ENCODE measurements at regions not wholly inside any gene's neighbourhood (a gene's known extent, or its start where the extent isn't known, plus 50 kb on each side); places are given as distances from the start of the nearest gene placed in this dataset.
"Not testable (repeated sequence)": the region's sequence is repeated elsewhere in the genome, so short reads cannot be mapped to it uniquely, and the experiment has no call there.

- DNase-seq (ENCODE audit: low read depth) = no peak
- no peak overlapping the region for H3K4me3 ChIP-seq (ENCODE audit: low read depth, low read length)
Measured at GRCh38 chr2:194566907-194567660, 1089.9 kb upstream of the SLC39A10 start.

DNA sequence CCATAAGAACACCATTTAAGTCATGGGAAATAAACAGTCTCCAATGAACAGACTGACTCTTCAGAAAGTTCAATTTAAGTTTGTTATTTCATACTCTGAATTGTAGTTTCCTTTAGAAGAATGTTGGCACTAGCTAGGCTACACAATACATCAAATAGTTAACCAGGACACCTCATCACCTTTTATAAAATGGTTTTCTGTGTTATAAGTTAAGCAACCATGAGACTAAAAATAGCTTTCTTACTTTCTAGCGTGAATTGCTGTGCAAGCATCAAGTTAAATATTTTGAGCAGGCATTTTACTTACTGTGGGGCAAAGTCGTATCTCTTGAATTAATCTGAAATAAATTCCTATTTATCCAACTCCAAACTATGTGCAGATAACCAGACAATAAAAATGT lies 1092.6 kb upstream of the SLC39A10 start:
- no peak for DNase-seq (ENCODE audit: low read depth)
- H3K4me3 ChIP-seq (ENCODE audit: low read depth, low read length) = no peak overlapping the region

DNA sequence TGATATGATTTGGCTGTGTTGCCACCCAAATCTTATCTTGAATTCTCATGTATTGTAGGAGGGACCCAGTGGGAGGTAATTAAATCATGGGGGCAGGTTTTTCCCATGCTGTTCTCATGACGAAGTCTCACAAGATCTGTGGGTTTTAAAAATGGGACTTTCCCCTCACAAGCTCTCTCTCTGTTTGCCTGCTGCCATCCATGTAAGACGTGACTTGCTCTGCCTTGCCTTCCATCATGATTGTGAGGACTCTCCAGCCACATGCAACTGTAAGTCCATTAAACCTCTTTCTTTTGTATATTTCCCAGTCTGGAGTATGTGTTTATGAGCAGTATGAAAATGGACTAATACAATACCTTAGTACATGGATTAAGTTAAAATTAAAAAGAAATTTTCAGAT lies 1094.7 kb upstream of the SLC39A10 start:
- H3K4me3 ChIP-seq (ENCODE audit: low read depth, low read length) = no peak overlapping the region
- no peak for DNase-seq (ENCODE audit: low read depth)

DNA sequence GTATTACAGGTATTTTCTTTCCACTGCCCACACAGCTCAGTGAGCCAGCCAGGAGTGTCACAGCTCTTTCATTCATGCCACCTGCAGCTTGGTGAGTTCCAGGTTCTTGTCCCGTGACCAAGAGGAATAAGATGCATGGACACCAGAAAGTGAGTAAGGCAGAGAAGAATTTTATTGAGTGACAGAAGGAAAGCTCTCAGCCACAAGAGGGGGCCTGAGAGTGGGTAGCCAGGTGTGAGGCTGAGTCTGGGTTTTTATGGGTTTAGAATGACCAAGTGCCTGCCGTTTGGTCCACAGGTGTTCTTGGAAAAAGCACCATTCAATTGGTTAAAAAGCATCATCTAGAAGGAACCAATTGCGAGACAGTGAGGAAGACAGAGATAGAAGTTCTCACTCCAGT lies 1097.1 kb upstream of the SLC39A10 start:
- H3K4me3 ChIP-seq (ENCODE audit: low read depth, low read length) = no peak overlapping the region
- no peak for DNase-seq (ENCODE audit: low read depth)

GRCh38 chr2:194559523-194559922 lies 1097.5 kb upstream of the SLC39A10 start:
- DNase-seq (ENCODE audit: low read depth) = no peak
- H3K4me3 ChIP-seq (ENCODE audit: low read depth, low read length) = no peak overlapping the region

DNA sequence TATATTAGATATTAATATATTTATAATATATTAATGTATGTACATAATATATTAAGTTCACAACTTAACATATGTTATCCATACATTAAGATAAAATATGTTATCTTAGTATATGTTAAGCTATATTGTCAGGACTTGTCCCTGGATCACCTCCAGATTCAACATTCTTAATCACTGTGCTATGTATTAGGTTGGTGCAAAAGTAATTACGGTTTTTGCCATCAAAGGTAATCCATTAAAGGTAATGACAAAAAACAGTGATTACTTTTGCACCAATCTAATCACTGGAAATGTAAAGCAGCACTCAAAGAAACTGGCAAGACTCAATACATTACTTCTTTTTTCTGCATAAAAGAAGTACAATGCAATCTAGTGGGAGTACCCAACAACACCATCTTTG lies 1099.0 kb upstream of the SLC39A10 start:
- no peak overlapping the region for H3K4me3 ChIP-seq (ENCODE audit: low read depth, low read length)
- no peak for DNase-seq (ENCODE audit: low read depth)

- DNase-seq (ENCODE audit: low read depth) = no peak
- no peak overlapping the region for H3K4me3 ChIP-seq (ENCODE audit: low read depth, low read length)
Measured at GRCh38 chr2:194556629-194557028, 1100.4 kb upstream of the SLC39A10 start.

- H3K4me3 ChIP-seq (ENCODE audit: low read depth, low read length) = no peak overlapping the region
Measured at GRCh38 chr2:194553980-194554379, 1103.0 kb upstream of the SLC39A10 start.

GRCh38 chr2:194550702-194551101 lies 1106.3 kb upstream of the SLC39A10 start:
- no peak overlapping the region for H3K4me3 ChIP-seq (ENCODE audit: low read depth, low read length)
- no peak for DNase-seq (ENCODE audit: low read depth)

More at GRCh38 chr2:194553980-194554379, 1103.0 kb upstream of the SLC39A10 start:
- DNase-seq (ENCODE audit: low read depth) = no peak

- no peak overlapping the region for H3K4me3 ChIP-seq (ENCODE audit: low read depth, low read length)
- DNase-seq (ENCODE audit: low read depth) = no peak
Measured at GRCh38 chr2:194549387-194549786, 1107.6 kb upstream of the SLC39A10 start.

DNA sequence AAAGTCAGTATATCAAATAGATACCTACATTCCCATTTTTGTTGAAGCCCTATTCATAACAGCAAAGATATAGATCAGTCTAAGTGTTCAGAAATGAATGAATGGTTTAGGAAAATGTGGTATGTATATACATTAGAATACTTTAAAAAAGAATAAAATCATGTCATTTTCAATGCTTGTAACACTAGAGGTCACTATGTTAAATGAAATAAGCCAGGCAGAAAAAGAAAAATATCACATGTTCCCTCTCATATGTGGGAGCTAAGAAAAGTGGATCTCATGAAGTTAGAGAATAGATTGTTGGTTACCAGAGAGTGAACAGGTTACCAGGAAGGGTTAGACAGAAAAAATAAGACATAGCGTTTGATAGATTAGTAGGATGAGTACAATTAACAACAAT lies 1111.0 kb upstream of the SLC39A10 start:
- DNase-seq (ENCODE audit: low read depth) = no peak
- H3K4me3 ChIP-seq (ENCODE audit: low read depth, low read length) = no peak overlapping the region

DNA sequence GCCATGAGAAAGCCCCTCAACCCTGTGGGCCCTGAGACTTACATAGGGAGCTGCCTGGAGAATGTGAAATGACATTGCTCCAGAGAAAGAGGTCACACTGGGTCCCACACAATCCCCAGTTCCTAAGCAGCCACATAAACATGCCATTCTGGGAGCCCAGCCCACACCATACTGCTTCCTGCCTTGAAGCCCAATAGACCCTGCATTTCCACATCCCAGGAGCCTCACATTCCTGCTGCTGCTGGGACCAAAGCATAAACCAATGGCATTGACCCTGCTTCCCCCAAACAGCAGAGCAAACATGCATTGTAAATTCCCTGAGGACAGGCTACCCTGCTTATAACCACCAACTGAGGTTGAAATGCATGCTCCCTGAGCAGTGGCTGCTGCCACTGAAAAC lies 1117.6 kb upstream of the SLC39A10 start:
- H3K4me3 ChIP-seq (ENCODE audit: low read depth, low read length) = no peak overlapping the region
- no peak for DNase-seq (ENCODE audit: low read depth)

DNA sequence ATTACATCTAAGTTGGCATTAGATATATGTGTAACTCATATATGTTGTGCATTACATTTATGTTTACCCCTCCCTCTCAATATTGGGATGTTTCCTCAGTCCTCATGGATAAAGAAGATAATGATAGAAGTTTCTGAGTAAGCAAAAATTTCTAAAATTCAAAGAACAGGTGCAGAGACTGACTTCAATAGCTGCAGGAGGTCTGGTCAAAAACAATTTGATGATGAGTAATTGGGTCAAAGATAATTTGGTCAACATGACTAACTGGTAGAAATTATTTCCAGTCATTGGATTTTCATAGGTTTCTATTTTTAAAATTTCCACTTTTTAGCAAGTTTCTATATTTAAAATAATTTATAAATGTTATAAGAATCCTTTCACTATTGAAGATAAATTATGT lies 1130.9 kb upstream of the SLC39A10 start:
- H3K4me3 ChIP-seq (ENCODE audit: low read depth, low read length) = no peak overlapping the region
- no peak for DNase-seq (ENCODE audit: low read depth)

GRCh38 chr2:194514281-194514680 lies 1142.7 kb upstream of the SLC39A10 start:
- DNase-seq (ENCODE audit: low read depth) = no peak
- no peak overlapping the region for H3K4me3 ChIP-seq (ENCODE audit: low read depth, low read length)

DNA sequence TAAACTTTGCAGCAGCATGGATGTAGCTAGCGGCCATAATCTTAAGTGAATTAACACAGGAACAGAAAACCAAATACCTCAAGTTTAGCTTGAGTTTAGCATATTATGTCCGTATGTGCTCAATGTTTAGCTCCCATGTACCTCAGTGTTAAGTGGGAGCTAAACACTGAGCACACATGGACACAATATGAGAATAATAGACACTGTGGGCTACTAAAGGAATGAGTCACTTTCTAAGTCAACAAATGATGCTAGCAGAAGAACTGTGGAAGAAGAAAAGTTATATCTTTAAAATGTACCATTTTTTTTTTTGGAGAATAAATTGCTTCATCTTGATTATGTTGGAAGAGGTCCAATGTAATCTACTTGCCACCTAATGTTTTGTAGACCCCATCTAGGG lies 1146.0 kb upstream of the SLC39A10 start:
- H3K4me3 ChIP-seq (ENCODE audit: low read depth, low read length) = not testable (repeated sequence)

DNA sequence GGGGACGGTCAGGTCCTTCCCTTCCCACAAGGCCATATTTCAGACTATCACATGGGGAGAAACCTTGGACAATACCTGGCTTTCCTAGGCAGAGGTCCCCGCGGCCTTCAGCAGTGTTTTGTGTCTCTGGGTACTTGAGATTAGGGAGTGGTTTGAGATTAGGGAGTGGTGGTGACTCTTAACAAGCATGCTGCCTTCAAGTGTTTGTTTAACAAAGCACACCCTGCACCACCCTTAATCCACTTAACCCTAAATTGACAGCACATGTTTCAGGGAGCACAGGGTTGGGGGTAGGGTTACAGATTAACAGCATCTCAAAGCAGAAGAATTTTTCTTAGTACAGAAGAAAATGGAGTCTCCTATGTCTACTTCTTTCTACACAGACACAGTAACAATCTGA lies 1152.2 kb upstream of the SLC39A10 start:
- not testable (repeated sequence) for DNase-seq (ENCODE audit: low read depth); H3K4me3 ChIP-seq (ENCODE audit: low read depth, low read length)

More for the DNA sequence above, 1146.0 kb upstream of the SLC39A10 start:
- DNase-seq (ENCODE audit: low read depth) = peak; percentile 8

GRCh38 chr2:194495046-194495445 lies 1162.0 kb upstream of the SLC39A10 start:
- DNase-seq (ENCODE audit: low read depth) = no peak
- H3K4me3 ChIP-seq (ENCODE audit: low read depth, low read length) = no peak overlapping the region

GRCh38 chr2:194494401-194494800 lies 1162.6 kb upstream of the SLC39A10 start:
- DNase-seq (ENCODE audit: low read depth) = no peak
- no peak overlapping the region for H3K4me3 ChIP-seq (ENCODE audit: low read depth, low read length)

GRCh38 chr2:194491409-194492115 lies 1165.5 kb upstream of the SLC39A10 start:
- DNase-seq (ENCODE audit: low read depth) = no peak

DNA sequence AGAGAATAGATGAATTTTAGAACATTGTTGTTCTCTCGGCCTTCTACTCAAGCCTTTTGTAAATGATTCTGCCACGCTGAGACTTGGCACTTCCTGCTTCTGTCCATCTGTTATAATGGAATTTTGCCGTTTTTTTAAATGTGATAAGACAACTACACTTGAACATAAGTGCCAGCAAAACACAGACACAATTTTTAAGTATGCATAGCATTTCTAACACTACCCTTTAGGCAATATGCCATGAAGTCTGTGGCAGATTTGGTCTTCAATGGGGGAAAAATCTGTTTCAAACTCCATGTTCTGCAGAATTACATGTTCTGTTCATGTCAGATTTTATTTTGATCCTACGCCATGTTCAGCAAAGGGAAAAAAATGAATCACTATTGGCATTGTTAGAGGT lies 1170.7 kb upstream of the SLC39A10 start:
- H3K4me3 ChIP-seq (ENCODE audit: low read depth, low read length) = no peak overlapping the region
- no peak for DNase-seq (ENCODE audit: low read depth)

More at GRCh38 chr2:194491409-194492115, 1165.5 kb upstream of the SLC39A10 start:
- H3K4me3 ChIP-seq (ENCODE audit: low read depth, low read length) = no peak overlapping the region

DNA sequence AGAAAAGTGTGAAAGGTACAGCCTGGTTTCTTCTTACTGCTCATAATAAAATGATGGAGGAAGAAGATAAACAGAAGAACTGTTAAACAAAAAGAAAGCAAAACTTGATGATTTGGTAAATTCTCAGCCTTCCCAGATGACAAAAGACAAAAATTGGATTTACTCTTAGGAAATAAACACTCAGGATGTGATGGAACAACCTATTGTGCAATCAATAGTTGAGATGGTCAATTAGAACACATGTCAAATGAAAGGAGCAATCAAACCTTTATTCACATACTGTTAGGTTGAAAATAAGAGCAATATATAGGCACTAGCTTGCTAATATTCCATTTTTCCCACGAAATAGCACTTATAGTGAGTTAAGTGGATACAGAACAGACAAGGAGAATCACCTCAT lies 1174.0 kb upstream of the SLC39A10 start:
- no peak overlapping the region for H3K4me3 ChIP-seq (ENCODE audit: low read depth, low read length)
- DNase-seq (ENCODE audit: low read depth) = no peak

Data from skeletal muscle cell (primary cell).